Heart left ventricle (tissue), 16 donors: ENCODE measurements at regions not wholly inside any gene's neighbourhood (a gene's known extent, or its start where the extent isn't known, plus 50 kb on each side); places are given as distances from the start of the nearest gene placed in this dataset.

Source experiments
- ATAC-seq, 4 donors: fragments of 200-7000 bp; cut with Tn5 transposase; one replicate each; pipeline ENCODE4 v1.9.1; 2020 to 2022; ENCODE audit warnings: moderate library complexity in 4 of 4, mild to moderate bottlenecking in 3 of 4, moderate number of reproducible peaks in 1 of 4
- DNase-seq, 5 donors: peaks; one replicate each; pipeline ENCODE4 v3.0.0-alpha.2; 2020
- H3K27ac ChIP-seq, 12 donors: fragments of 200-600 bp; sonication (generic) in 4 of 12; one replicate each; pipeline versions ENCODE4 v1.5.0 to v1.8.0; 2016 to 2022; ENCODE audit warnings: mild to moderate bottlenecking in 2 of 12
- H3K27me3 ChIP-seq, 9 donors: fragments of 200-600 bp; sonication (generic) in 2 of 9; one replicate each; pipeline versions ENCODE4 v1.5.1 to v1.8.0; 2016 to 2022; ENCODE audit warnings: mild to moderate bottlenecking in 3 of 9
- H3K36me3 ChIP-seq, 9 donors: fragments of 200-600 bp; sonication (generic) in 2 of 9; one replicate each; pipeline versions ENCODE4 v1.5.0 to v1.8.0; 2018 to 2022; ENCODE audit warnings: mild to moderate bottlenecking in 2 of 9
- H3K4me1 ChIP-seq, 12 donors: fragments of 200-600 bp; sonication (generic) in 4 of 12; one replicate each; pipeline versions ENCODE4 v1.5.0 to v1.8.0; 2016 to 2022; ENCODE audit warnings: mild to moderate bottlenecking in 3 of 12
- H3K4me3 ChIP-seq, 12 donors: fragments of 200-600 bp; sonication (generic) in 4 of 12; one replicate each; pipeline versions ENCODE4 v1.5.0 to v1.8.0; 2017 to 2022; ENCODE audit warnings: mild to moderate bottlenecking in 9 of 12, moderate library complexity in 4 of 12
- H3K9me3 ChIP-seq, 12 donors: fragments of 200-600 bp; sonication (generic) in 4 of 12; one replicate each; pipeline versions ENCODE4 v1.5.0 to v1.8.0; 2016 to 2022; ENCODE audit warnings: mild to moderate bottlenecking in 1 of 12
- POLR2A ChIP-seq, 2 donors: fragments of 450-650 bp; IDR thresholded peaks; one replicate each; pipeline ENCODE4 v1.6.1; 2017; ENCODE audit warnings: antibody characterized with exemption in 2 of 2, mild to moderate bottlenecking in 2 of 2, moderate library complexity in 2 of 2
- WGBS, 4 donors: extraction: QIAGEN DNeasy Blood & Tissue Kit in 2 of 4; methylation state at CpG; one replicate each; pipeline versions ENCODE4 v1.1.5 to v1.1.7; 2013 to 2018; 5-methylcytosine and 5-hydroxymethylcytosine counted together
- intact Hi-C, 10 donors: fragments of 100-400 bp; cut with DNase I; formaldehyde crosslinking; loops; one replicate each; pipeline versions ENCODE4 v1.11.1 to v1.14.2; 2022
- TF ChIP-seq, protein P1 (sequence below), 12 donors: fragments of 200-600 bp; sonication (generic) in 4 of 12; IDR thresholded peaks; one replicate each; pipeline versions ENCODE4 v1.5.0 to v1.8.0; 2018 to 2022; ENCODE audit warnings: antibody characterized with exemption in 12 of 12, mild to moderate bottlenecking in 5 of 12
- donor health status: ischemic (EF 13 %, LVEDD 7.1; RV severe dilation, severe dysfunction).
- donor health status: healthy with polysubstance abuse.
- donor health status: DM: no; HTN: yes; CAD: no.
- donor health status: DM: no; HTN: no; CAD: no.
- donor health status: ischemic (EF 25% LVEDD 6.9; RV normal size, moderate dysfunction).
- donor health status: ischemic (EF 25% LVEDD 5.7; RV mildly dilated, moderate dysfunction).
- donor health status: healthy.
- donor health status: DM: yes; HTN: yes; CAD: no.
- donor health status: ischemic (EF 35%, LVEDD 5.7; RV mildly dilated, moderate dysfunction).
- donor health status: nonischemic (EF 11% LVEDD 7.7; RV severe dilation, severe dysfunction).
- donor health status: DM: yes; HTN: yes; CAD: no.
- donor health status: PGD.
- donor health status: ischemic (EF 29% LVEDD 5.4; RV normal size, mild dysfunction).
- donor health status: nonischemic (EF 23%, LVEDD 6.1; RV moderate dilation, normal function).

DNA sequence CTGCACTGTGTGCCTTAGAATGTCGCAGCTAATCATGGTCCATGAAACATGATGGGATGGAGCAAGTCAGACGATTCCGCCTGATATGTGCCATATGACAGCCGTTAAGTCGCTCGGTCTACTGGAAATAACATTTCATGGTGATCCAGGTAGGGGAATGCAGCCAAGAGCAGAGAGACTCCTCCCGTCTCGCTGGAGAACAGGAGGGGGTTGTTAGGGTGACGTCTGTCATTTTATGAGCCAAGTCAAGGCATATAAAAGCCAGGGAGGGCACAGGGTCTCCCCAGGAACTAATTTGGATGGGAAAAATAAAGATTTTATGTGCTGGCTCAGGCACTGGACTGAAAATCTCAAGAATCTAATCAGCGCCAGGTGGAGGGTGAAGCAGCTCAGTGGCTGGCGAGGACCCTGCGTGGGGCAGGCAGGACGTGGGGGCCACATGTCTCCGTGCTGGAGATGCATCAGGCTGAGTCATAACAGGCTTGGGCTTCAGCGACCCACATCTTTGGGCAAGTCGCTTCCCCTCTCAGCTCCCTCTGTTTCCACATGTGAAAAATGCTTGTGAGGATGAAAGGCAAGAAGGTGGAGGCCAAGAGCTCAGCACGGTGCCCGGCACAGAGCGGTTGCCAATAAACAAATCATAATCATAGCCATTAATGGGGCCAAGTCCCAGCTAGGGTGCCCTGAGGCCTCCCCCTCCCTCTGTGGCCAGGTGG, 234.6 kb downstream of the ANKRD60 start:
- peaks cover 0 to 43% (median 12%) of the 10 kb centered on the region in 12 donors for H3K4me1 ChIP-seq
- intact Hi-C loops = loop anchor here in 4 of 10 donors (10.0 kb wide), 4 partner anchors 81 to 339 kb away; partner anchors contain the start of gene PMEPA1 (in 1 of the 4)
- H3K4me3 ChIP-seq = no peak overlapping the region
- H3K9me3 ChIP-seq = no peaks in the 10 kb centered on the region
- DNase-seq (no peak), ATAC-seq (no peak)
- no peaks in the 10 kb centered on the region for H3K36me3 ChIP-seq
- no peaks in the 10 kb centered on the region for H3K27me3 ChIP-seq
- 86 to 89% (median 88%) methylated on average over 19 of the region's 19 CpGs for WGBS, 4 donors
- H3K27ac ChIP-seq = no peak overlapping the region
- TF ChIP-seq, protein P1, sequence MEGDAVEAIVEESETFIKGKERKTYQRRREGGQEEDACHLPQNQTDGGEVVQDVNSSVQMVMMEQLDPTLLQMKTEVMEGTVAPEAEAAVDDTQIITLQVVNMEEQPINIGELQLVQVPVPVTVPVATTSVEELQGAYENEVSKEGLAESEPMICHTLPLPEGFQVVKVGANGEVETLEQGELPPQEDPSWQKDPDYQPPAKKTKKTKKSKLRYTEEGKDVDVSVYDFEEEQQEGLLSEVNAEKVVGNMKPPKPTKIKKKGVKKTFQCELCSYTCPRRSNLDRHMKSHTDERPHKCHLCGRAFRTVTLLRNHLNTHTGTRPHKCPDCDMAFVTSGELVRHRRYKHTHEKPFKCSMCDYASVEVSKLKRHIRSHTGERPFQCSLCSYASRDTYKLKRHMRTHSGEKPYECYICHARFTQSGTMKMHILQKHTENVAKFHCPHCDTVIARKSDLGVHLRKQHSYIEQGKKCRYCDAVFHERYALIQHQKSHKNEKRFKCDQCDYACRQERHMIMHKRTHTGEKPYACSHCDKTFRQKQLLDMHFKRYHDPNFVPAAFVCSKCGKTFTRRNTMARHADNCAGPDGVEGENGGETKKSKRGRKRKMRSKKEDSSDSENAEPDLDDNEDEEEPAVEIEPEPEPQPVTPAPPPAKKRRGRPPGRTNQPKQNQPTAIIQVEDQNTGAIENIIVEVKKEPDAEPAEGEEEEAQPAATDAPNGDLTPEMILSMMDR (IDR thresholded peaks at IDR 0.05) = no peak
- no peak for TF ChIP-seq POLR2A (IDR thresholded peaks at IDR 0.05)

DNA sequence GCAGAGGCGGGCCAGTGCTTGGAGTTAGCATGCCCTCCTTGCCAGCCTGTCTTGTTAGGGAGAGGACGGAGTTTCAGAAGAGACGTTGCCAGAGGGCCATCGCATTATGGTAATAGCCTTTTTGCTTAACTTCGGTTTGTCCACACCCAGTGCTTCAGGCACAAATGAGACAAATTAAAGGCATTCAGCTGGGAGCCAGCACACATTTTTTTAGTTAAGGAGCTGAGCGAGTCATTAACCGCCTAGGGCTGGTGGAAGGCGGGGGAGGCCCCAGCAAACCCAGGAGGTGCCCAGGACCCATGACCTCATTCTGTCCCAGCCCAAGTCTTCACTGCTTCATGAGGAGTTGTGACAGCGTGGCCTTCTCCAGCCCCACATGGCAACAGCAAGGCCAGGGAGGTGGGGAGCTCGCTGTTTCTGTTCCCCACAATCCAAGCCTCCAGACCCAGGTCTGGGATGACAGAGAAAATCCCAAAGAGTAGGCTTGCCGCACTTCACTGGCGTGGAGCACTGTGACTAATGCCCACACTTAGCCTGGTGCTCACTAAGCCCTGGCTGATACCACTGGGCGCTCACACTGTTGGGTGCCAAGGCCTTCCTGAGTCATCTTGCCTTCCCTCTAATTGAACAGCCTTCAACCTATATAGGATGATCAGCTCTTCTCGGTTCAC, 237.1 kb downstream of the ANKRD60 start:
- ATAC-seq (peak in 2 of 4 donors; percentile 52 to 61), DNase-seq (peak in 1 of 5 donors; percentile 46)
- Histone ChIP-seq H3K4me3 (no peak overlapping the region), H3K9me3 (no peaks in the 10 kb centered on the region), H3K4me1 (peaks cover 0 to 26% (median 6%) of the 10 kb centered on the region in 12 donors), H3K27me3 (no peaks in the 10 kb centered on the region), H3K27ac (peak overlapping the region in 1 of 12 donors; percentile 26), H3K36me3 (no peaks in the 10 kb centered on the region)
- intact Hi-C loops = loop anchor here in 4 of 10 donors (10.0 kb wide), 4 partner anchors 83 to 337 kb away; partner anchors contain the start of gene PMEPA1 (in 1 of the 4)
- WGBS, 4 donors = 87 to 93% (median 91%) methylated on average over 14 of the region's 14 CpGs
- TF ChIP-seq POLR2A (IDR thresholded peaks at IDR 0.05) = no peak
- TF ChIP-seq, protein P1 (IDR thresholded peaks at IDR 0.05) = no peak

DNA sequence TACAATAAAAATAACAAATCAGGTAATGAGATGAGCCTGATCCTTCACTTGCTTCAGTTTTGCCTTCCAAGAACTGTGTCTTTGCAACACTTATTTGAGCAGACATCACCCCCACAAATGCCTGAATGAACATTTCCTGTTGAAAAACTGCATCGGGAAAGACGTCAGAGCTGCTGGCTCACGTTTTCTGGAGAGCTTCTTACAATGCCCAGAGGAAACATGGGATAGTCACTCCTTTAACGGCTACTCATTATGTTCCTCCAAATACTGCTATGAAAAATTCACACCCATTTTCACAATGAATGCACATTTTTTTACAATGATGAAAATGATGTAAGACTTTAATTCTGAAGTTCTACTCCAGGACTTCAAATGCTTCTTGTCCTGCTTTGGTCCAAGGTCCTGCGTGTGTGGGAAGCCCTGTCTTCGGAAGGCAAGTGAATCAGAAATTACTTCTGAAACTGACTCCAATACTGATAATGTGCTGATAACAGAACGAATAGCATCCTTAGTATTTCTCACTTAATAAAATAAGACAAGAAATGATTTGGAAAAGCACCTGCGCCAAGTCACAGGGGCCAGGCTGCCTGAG, 238.0 kb downstream of the ANKRD60 start:
- Histone ChIP-seq H3K36me3 (no peaks in the 10 kb centered on the region), H3K27ac (peak overlapping the region in 2 of 12 donors; percentile 26 to 43), H3K9me3 (no peaks in the 10 kb centered on the region), H3K4me3 (no peak overlapping the region), H3K27me3 (no peaks in the 10 kb centered on the region), H3K4me1 (peaks cover 0 to 19% (median 5%) of the 10 kb centered on the region in 12 donors)
- DNase-seq (peak in 3 of 5 donors; percentile 34 to 60 (median 39)), ATAC-seq (peak in 3 of 4 donors; percentile 49 to 89 (median 87))
- intact Hi-C loops = loop anchor here in 4 of 10 donors (10.0 kb wide), 4 partner anchors 84 to 336 kb away; partner anchors contain the start of gene PMEPA1 (in 1 of the 4)
- WGBS, 4 donors = 40 to 52% (median 42%) methylated on average over 8 of the region's 8 CpGs
- no peak for TF ChIP-seq POLR2A (IDR thresholded peaks at IDR 0.05)
- TF ChIP-seq, protein P1 (IDR thresholded peaks at IDR 0.05) = no peak

DNA sequence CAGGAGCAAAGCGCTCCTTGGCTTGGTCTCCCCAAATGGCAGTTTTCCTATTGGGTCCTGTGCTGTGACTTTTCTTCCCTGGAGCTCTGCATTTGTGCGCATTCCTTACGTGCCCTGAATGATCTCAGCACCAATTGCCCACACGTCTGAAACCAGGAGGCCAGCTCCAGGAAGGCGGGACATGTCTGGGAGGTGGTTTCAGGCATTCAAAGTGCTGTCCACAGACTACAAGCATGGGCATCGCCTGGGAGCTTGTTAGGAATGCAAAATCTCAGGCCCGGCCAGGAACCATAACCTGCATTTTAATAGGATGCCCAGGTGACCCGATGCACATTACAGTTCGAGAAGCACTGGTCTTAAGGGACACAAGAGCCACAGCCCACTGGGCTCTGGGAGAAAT, 239.6 kb downstream of the ANKRD60 start:
- Histone ChIP-seq H3K36me3 (no peaks in the 10 kb centered on the region), H3K27me3 (no peaks in the 10 kb centered on the region), H3K4me1 (peaks cover 0 to 24% (median 5%) of the 10 kb centered on the region in 12 donors), H3K9me3 (no peaks in the 10 kb centered on the region), H3K27ac (no peak overlapping the region), H3K4me3 (no peak overlapping the region)
- ATAC-seq (no peak), DNase-seq (no peak)
- WGBS, 4 donors = 81 to 91% (median 82%) methylated on average over 8 to 9 of the region's 9 CpGs
- no peak for TF ChIP-seq POLR2A (IDR thresholded peaks at IDR 0.05)
- TF ChIP-seq, protein P1 (IDR thresholded peaks at IDR 0.05) = no peak
- intact Hi-C loops = loop anchor here in 1 of 10 donors (10.0 kb wide), 1 partner anchor 64 kb away; no protein-coding TSS in a partner anchor
